ENCODE measurements at regions not wholly inside any gene's neighbourhood (a gene's known extent, or its start where the extent isn't known, plus 50 kb on each side); places are given as distances from the start of the nearest gene placed in this dataset.
"Not testable (repeated sequence)": the region's sequence is repeated elsewhere in the genome, so short reads cannot be mapped to it uniquely, and the experiment has no call there.

- not testable (repeated sequence) for TF ChIP-seq CTCF (IDR thresholded peaks at IDR 0.05); SIN3A (IDR thresholded peaks at IDR 0.05; ENCODE audit: borderline replicate concordance, insufficient read depth, low read depth, low read length)
These were observed 244.2 kb upstream of the PLXNA2 start for GRCh38 chr1:208488432-208488831.
